NCI-H526 (cell line): ENCODE measurements at regions not wholly inside any gene's neighbourhood (a gene's known extent, or its start where the extent isn't known, plus 50 kb on each side); places are given as distances from the start of the nearest gene placed in this dataset.
"Not testable (repeated sequence)": the region's sequence is repeated elsewhere in the genome, so short reads cannot be mapped to it uniquely, and the experiment has no call there.

Source experiments
- DNase-seq, 2 experiments: peaks; one replicate each; lab custom pipeline; 2025; lab: John Stamatoyannopoulos, UW

DNA sequence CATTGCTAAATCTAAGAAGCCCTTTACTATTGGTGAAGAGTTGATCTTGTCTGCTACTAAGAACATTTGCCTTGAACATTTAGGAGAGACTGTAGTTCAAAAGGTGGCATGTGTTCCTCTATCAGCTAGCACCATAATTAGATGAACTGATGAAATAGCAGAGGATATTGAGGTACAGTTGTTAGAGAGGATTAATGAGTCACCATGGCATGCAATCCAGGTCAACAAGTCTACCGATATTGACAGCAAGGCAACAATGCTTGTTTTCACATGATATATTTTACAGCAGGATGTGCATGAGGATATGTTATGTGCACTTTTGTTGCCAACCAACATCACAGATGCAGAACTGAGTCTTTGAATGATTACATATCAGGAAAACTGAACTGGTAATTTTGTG lies 134.3 kb upstream of the CDH9 start:
- DNase-seq, result no peak

GRCh38 chr5:27171761-27172261 lies 133.4 kb upstream of the CDH9 start:
- DNase-seq, result no peak

DNA sequence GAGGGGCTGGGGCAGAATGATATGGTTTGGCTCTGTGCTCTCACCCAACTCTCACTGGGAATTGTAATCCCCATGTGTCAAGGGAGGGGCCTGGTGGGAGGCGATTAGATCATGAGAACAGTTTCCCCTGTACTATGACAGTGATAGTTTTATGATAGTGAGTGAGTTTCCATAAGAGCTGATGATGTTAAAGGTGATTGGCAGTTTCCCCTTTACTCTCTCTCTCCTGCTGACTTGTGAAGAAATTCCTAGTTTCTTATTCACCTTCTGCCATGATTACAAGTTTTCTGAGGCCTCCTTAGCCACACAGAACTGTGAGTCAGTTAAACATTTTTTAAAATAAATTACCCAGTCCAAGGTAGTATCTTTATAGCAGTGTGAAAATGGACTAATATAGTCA lies 120.4 kb upstream of the CDH9 start:
- no peak for DNase-seq

- no peak for DNase-seq
These were observed 119.8 kb upstream of the CDH9 start for GRCh38 chr5:27158171-27158570.

DNA sequence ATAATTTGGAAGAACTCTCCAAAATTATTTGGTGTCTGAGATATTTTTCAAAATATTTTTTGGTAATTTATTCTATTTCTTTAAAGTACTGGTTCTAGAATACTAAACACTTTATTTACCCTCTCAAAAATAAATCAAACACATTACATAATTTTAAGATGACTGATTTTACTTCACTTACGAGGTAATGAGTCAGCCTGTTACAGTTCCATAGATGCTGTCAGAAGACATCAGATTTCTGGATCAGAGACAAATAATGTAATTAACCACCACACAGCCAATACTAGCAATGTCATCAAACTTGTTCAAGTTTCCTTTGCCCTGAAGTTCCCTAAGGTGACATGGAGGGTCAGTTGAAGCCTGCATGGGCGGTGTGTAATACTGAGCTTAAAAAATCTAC lies 106.1 kb upstream of the CDH9 start:
- no peak for DNase-seq

DNA sequence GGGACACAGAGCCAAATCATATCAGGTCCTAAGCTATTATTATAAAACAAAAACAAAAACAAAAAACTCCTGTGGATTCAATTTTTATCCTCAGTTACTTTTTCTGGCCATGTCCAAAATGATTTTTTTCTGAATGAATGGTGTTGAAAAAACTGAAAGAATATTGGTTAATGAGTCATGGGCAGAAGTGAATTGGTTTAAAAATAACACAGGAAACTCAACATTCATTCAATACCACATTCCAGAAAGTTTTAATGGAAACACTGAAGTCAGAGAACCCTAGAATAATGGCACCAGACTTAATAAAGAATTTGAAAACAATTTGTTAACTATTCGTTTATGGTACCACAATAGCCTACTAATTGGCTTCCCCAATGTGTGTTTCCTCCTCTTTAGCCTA lies 102.4 kb upstream of the CDH9 start:
- DNase-seq, result no peak

DNA sequence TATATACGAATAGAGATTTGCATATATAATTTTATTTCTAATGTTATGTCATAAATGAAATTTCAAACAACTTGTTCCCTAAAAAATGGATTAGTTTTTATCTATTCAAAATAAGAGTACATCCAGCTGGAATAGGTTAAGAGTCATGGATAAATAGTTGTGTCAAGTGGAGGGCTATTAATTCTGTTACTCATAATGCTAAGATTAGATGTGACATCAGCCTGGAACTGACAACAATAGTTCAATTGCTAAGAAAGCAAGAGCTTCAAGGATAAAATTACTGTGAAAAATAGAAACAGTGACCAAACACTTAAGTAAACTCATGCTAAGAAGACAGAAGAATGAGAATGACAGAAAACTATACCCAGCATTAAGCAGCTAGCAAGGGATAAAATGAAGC lies 92.2 kb upstream of the CDH9 start:
- DNase-seq, result no peak

DNA sequence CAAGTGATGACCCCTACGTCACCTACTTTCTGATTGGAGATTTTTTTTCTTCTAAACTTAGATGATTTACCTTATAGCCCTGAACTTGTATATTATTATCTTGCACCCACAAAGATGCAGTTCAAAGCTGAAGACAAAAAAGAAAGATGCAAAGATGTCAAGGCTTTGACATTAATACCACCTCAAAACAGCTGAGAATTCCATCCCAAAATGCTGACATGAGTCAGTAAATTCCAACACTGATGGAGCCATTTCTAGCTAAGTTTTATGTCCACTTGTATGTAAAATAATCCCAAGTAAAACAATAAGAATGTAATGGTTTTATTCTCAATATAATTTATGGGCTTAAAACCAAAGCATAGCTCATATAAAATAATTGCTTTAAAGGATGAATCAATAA lies 91.5 kb upstream of the CDH9 start:
- DNase-seq, result no peak

DNA sequence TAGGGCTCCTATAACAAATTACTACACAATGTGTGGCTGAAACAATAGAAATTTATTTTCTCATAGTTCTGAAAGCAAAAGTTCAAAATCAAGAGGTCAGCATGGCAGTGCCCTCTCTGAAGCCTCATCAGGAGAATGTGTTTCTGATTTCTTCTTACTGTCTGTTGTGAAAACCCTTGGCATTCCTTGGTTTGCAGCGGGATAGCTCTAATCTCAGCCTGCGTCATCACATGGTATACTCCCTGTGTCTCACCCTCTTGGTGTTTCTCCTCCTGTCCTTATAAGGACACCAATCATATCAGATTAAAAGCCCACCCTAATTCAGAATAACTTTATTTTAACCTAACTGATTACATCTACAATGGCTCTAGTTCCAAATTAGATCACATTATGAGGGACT lies 87.5 kb upstream of the CDH9 start:
- no peak for DNase-seq

GRCh38 chr5:27124590-27124989 lies 86.2 kb upstream of the CDH9 start:
- DNase-seq, result peak in 1 of 2 experiments; percentile 27

GRCh38 chr5:27119736-27120321 lies 81.4 kb upstream of the CDH9 start:
- DNase-seq, result not testable (repeated sequence)

DNA sequence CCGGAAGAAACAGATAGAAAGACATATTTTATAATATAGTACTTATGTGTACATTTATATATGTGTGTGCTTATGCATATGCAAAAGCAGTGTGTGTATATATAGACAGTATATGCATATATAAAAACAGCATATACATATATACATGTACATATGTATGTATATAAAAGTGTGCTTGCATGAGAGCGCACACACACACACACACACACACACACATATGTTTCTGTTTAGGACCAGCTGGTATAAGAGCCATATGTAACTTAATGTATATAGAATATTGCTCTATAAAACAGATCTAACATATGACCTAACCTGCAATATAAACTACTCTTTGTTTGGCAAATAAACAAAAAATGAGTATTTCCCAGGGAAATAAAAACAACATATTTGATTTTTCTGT lies 65.1 kb upstream of the CDH9 start:
- no peak for DNase-seq

- DNase-seq, result not testable (repeated sequence)
These were observed 57.4 kb upstream of the CDH9 start for GRCh38 chr5:27095761-27096160.

DNA sequence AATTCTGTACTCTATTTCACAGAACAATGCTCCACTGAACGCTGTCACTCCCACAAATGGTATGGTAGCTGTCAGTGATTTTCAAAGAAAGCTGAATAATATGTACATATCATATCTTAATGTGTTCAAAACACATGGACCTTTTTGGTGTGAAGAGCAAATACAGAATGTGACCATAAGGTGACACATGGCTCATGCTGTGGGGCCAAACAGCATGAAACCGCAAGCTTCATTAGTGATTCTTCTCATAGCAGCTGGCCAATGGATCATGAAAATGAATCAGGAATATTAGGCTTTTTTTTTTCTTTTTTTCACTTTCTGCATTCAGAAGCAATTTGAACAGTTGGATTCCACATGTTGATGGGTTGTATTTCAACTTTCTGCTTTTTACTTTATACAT lies 54.9 kb upstream of the CDH9 start:
- no peak for DNase-seq

GRCh38 chr5:27091858-27092257 lies 53.5 kb upstream of the CDH9 start:
- no peak for DNase-seq

GRCh38 chr5:27088822-27089221 lies 50.4 kb upstream of the CDH9 start:
- not testable (repeated sequence) for DNase-seq
